GM10266 (cell line): ENCODE measurements at regions not wholly inside any gene's neighbourhood (a gene's known extent, or its start where the extent isn't known, plus 50 kb on each side); places are given as distances from the start of the nearest gene placed in this dataset.

Experiments used
- DNase-seq: peaks from one replicate; pipeline ENCODE4 v3.0.0; 2012; ENCODE audit errors: extremely low spot score
- CTCF ChIP-seq: IDR thresholded peaks from 2 replicates; pipeline ENCODE4 v1.5.1; 2012; ENCODE audit warnings: mild to moderate bottlenecking, low read depth; ENCODE audit not compliant: control insufficient read depth, insufficient read depth; ENCODE audit errors: missing control alignments

DNA sequence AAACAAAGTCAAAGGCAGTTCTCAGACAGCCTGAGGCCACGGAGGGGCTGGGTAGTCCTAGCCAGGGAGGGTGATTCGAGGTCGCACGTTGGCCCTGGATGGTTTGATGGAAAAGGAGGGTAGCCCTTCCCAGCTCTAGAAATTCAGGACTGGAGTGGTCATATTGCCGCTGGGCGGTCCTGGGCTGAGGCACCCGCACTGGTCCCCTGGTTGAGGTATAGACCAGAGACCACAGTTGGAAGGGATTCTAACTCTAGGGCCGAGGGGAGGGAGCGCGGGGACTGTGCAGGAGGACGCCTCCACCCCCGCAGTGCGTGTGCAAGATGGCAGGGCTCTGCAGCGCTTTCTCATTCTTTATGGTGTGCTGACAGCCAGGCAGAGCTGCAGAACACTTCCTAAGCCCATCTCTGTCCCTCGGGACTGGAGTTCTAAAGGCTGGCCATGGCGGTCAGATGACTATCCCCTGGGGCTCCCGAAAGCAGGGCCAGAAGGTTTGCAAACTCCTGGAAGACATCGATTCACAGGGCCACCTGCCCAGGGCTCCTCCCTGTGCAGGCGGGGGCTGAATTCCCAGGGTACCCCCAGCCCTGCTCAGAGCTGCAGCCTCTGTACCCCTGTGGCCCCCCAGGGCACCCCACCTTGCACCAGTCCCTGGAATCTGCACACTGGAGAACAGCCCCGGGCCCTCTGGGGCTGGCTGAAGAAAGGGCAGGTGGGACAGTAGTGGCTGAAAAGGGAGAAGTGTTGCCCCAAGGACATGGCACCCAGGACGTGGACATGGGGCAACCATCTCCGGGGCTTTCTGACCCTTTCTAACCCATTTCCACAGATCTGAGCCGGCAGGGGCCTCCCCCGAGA is 51.0 kb upstream of the ELN start:
- TF ChIP-seq CTCF = no peak
- DNase-seq = peak; percentile 28

GRCh38 chr7:73977619-73978618 is 50.1 kb upstream of the ELN start:
- no peak for DNase-seq
- no peak for TF ChIP-seq CTCF
